ENCODE measurements at regions not wholly inside any gene's neighbourhood (a gene's known extent, or its start where the extent isn't known, plus 50 kb on each side); places are given as distances from the start of the nearest gene placed in this dataset.

GRCh38 chr13:37944081-37944868, 74.7 kb upstream of the TRPC4 start:
- H3K4me3 ChIP-seq (ENCODE audit: low read depth, low read length), result no peak overlapping the region
- H3K36me3 ChIP-seq (ENCODE audit: control insufficient read depth, insufficient read depth, low read length), result no peaks in the 10 kb centered on the region
- no peaks in the 10 kb centered on the region for H3K27me3 ChIP-seq (ENCODE audit: control insufficient read depth, insufficient read depth, low read length)
- H3K4me1 ChIP-seq (ENCODE audit: control insufficient read depth, insufficient read depth, low read length), result peaks cover 3% of the 10 kb centered on the region; the same call in 1 of the 2 replicates
- no peaks in the 10 kb centered on the region for H3K9me3 ChIP-seq (ENCODE audit: control insufficient read depth, insufficient read depth, low read length)
- H3K9ac ChIP-seq (ENCODE audit: low read depth, low read length), result no peak overlapping the region
- no peak overlapping the region for H3K27ac ChIP-seq (ENCODE audit: low read depth, low read length)

- Histone ChIP-seq H3K36me3 (ENCODE audit: control insufficient read depth, insufficient read depth, low read length) (no peaks in the 10 kb centered on the region), H3K4me3 (ENCODE audit: low read depth, low read length) (no peak overlapping the region), H3K27ac (ENCODE audit: low read depth, low read length) (no peak overlapping the region), H3K4me1 (ENCODE audit: control insufficient read depth, insufficient read depth, low read length) (peaks cover 3% of the 10 kb centered on the region; the same call in 1 of the 2 replicates), H3K9me3 (ENCODE audit: control insufficient read depth, insufficient read depth, low read length) (no peaks in the 10 kb centered on the region), H3K9ac (ENCODE audit: low read depth, low read length) (no peak overlapping the region), H3K27me3 (ENCODE audit: control insufficient read depth, insufficient read depth, low read length) (no peaks in the 10 kb centered on the region)
These were observed 73.4 kb upstream of the TRPC4 start for GRCh38 chr13:37942929-37943328.

GRCh38 chr13:37934339-37935191, 65.0 kb upstream of the TRPC4 start:
- no peak overlapping the region for H3K4me3 ChIP-seq (ENCODE audit: low read depth, low read length)
- no peak overlapping the region for H3K27ac ChIP-seq (ENCODE audit: low read depth, low read length)
- H3K36me3 ChIP-seq (ENCODE audit: control insufficient read depth, insufficient read depth, low read length), result no peaks in the 10 kb centered on the region
- H3K9me3 ChIP-seq (ENCODE audit: control insufficient read depth, insufficient read depth, low read length), result no peaks in the 10 kb centered on the region
- H3K27me3 ChIP-seq (ENCODE audit: control insufficient read depth, insufficient read depth, low read length), result no peaks in the 10 kb centered on the region
- H3K4me1 ChIP-seq (ENCODE audit: control insufficient read depth, insufficient read depth, low read length), result peaks cover 9% of the 10 kb centered on the region
- H3K9ac ChIP-seq (ENCODE audit: low read depth, low read length), result no peak overlapping the region

- H3K36me3 ChIP-seq (ENCODE audit: control insufficient read depth, insufficient read depth, low read length), result no peaks in the 10 kb centered on the region
- no peak overlapping the region for H3K4me3 ChIP-seq (ENCODE audit: low read depth, low read length)
- no peak overlapping the region for H3K9ac ChIP-seq (ENCODE audit: low read depth, low read length)
- H3K4me1 ChIP-seq (ENCODE audit: control insufficient read depth, insufficient read depth, low read length), result peaks cover 5% of the 10 kb centered on the region
- no peaks in the 10 kb centered on the region for H3K27me3 ChIP-seq (ENCODE audit: control insufficient read depth, insufficient read depth, low read length)
- no peaks in the 10 kb centered on the region for H3K9me3 ChIP-seq (ENCODE audit: control insufficient read depth, insufficient read depth, low read length)
- H3K27ac ChIP-seq (ENCODE audit: low read depth, low read length), result no peak overlapping the region
These were observed 59.7 kb upstream of the TRPC4 start for GRCh38 chr13:37929308-37929707.

- Histone ChIP-seq H3K9me3 (ENCODE audit: control insufficient read depth, insufficient read depth, low read length) (no peaks in the 10 kb centered on the region), H3K27me3 (ENCODE audit: control insufficient read depth, insufficient read depth, low read length) (no peaks in the 10 kb centered on the region)
These were observed 58.0 kb upstream of the TRPC4 start for GRCh38 chr13:37927561-37927960.

GRCh38 chr13:37925878-37926473, 56.4 kb upstream of the TRPC4 start:
- no peaks in the 10 kb centered on the region for H3K27me3 ChIP-seq (ENCODE audit: control insufficient read depth, insufficient read depth, low read length)
- H3K27ac ChIP-seq (ENCODE audit: low read depth, low read length), result no peak overlapping the region
- no peaks in the 10 kb centered on the region for H3K4me1 ChIP-seq (ENCODE audit: control insufficient read depth, insufficient read depth, low read length)
- no peak overlapping the region for H3K9ac ChIP-seq (ENCODE audit: low read depth, low read length)
- no peaks in the 10 kb centered on the region for H3K36me3 ChIP-seq (ENCODE audit: control insufficient read depth, insufficient read depth, low read length)
- no peak overlapping the region for H3K4me3 ChIP-seq (ENCODE audit: low read depth, low read length)
- H3K9me3 ChIP-seq (ENCODE audit: control insufficient read depth, insufficient read depth, low read length), result no peaks in the 10 kb centered on the region

More at GRCh38 chr13:37927561-37927960, 58.0 kb upstream of the TRPC4 start:
- peaks cover 3% of the 10 kb centered on the region; the same call in 1 of the 2 replicates for H3K4me1 ChIP-seq (ENCODE audit: control insufficient read depth, insufficient read depth, low read length)
- no peak overlapping the region for H3K27ac ChIP-seq (ENCODE audit: low read depth, low read length)
- no peak overlapping the region for H3K9ac ChIP-seq (ENCODE audit: low read depth, low read length)
- H3K4me3 ChIP-seq (ENCODE audit: low read depth, low read length), result no peak overlapping the region
- no peaks in the 10 kb centered on the region for H3K36me3 ChIP-seq (ENCODE audit: control insufficient read depth, insufficient read depth, low read length)

- Histone ChIP-seq H3K9me3 (ENCODE audit: control insufficient read depth, insufficient read depth, low read length) (no peaks in the 10 kb centered on the region), H3K4me3 (ENCODE audit: low read depth, low read length) (no peak overlapping the region)
These were observed 53.7 kb upstream of the TRPC4 start for GRCh38 chr13:37923236-37923635.

GRCh38 chr13:37919329-37919880, 49.8 kb upstream of the TRPC4 start:
- Histone ChIP-seq H3K4me3 (ENCODE audit: low read depth, low read length) (no peak overlapping the region), H3K27me3 (ENCODE audit: control insufficient read depth, insufficient read depth, low read length) (no peaks in the 10 kb centered on the region), H3K27ac (ENCODE audit: low read depth, low read length) (no peak overlapping the region), H3K9ac (ENCODE audit: low read depth, low read length) (no peak overlapping the region), H3K9me3 (ENCODE audit: control insufficient read depth, insufficient read depth, low read length) (peaks cover 10% of the 10 kb centered on the region), H3K4me1 (ENCODE audit: control insufficient read depth, insufficient read depth, low read length) (peaks cover 41% of the 10 kb centered on the region), H3K36me3 (ENCODE audit: control insufficient read depth, insufficient read depth, low read length) (no peaks in the 10 kb centered on the region)

More at GRCh38 chr13:37923236-37923635, 53.7 kb upstream of the TRPC4 start:
- no peaks in the 10 kb centered on the region for H3K36me3 ChIP-seq (ENCODE audit: control insufficient read depth, insufficient read depth, low read length)
- no peak overlapping the region for H3K27ac ChIP-seq (ENCODE audit: low read depth, low read length)
- no peaks in the 10 kb centered on the region for H3K27me3 ChIP-seq (ENCODE audit: control insufficient read depth, insufficient read depth, low read length)
- peaks cover 18% of the 10 kb centered on the region for H3K4me1 ChIP-seq (ENCODE audit: control insufficient read depth, insufficient read depth, low read length)
- H3K9ac ChIP-seq (ENCODE audit: low read depth, low read length), result no peak overlapping the region

All from HUES48 (cell line).